ENCODE measurements at regions not wholly inside any gene's neighbourhood (a gene's known extent, or its start where the extent isn't known, plus 50 kb on each side); places are given as distances from the start of the nearest gene placed in this dataset.

DNA sequence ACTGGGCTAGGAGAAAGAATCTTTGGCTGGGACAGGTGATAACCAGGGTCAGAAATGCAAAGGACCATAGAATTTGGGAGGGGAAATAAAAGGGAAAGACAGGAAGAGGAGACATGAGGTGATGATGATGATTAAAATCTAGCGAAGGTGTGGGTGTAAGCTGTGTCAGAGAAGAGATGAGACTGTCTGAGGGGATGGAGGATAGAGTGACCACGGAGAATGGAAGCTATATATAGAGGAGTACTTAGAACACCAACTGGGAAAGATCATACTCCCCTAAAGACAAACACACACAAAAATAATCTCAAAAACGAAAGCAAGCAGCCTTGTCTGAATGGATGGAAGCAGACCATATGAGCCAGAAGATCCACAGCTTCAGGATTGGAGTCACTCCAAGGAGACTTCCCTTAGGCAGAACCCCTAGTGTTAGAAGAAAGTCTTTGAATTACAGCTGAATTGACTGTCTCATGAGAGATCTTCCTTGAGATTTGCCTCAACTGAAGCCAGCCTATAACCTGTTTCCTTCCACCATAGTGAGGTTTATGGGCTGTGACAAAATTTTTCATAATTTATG, 115.2 kb upstream of the DAZL start:
- TF ChIP-seq, protein P1, sequence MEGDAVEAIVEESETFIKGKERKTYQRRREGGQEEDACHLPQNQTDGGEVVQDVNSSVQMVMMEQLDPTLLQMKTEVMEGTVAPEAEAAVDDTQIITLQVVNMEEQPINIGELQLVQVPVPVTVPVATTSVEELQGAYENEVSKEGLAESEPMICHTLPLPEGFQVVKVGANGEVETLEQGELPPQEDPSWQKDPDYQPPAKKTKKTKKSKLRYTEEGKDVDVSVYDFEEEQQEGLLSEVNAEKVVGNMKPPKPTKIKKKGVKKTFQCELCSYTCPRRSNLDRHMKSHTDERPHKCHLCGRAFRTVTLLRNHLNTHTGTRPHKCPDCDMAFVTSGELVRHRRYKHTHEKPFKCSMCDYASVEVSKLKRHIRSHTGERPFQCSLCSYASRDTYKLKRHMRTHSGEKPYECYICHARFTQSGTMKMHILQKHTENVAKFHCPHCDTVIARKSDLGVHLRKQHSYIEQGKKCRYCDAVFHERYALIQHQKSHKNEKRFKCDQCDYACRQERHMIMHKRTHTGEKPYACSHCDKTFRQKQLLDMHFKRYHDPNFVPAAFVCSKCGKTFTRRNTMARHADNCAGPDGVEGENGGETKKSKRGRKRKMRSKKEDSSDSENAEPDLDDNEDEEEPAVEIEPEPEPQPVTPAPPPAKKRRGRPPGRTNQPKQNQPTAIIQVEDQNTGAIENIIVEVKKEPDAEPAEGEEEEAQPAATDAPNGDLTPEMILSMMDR (conservative IDR thresholded peaks at IDR 0.05 in 1 of 2, IDR thresholded peaks at IDR 0.05 in 1 of 2; ENCODE audit: extremely low read depth in 1 of 2, insufficient read depth in 1 of 2, low read depth in 1 of 2, low read length in 2 of 2), result no peak
- TF ChIP-seq EZH2 (IDR thresholded peaks at IDR 0.05; ENCODE audit: borderline replicate concordance, low read length), result no peak

Measured in mammary epithelial cell (primary cell).